ENCODE measurements at regions not wholly inside any gene's neighbourhood (a gene's known extent, or its start where the extent isn't known, plus 50 kb on each side); places are given as distances from the start of the nearest gene placed in this dataset.
"Not testable (repeated sequence)": the region's sequence is repeated elsewhere in the genome, so short reads cannot be mapped to it uniquely, and the experiment has no call there.

DNA sequence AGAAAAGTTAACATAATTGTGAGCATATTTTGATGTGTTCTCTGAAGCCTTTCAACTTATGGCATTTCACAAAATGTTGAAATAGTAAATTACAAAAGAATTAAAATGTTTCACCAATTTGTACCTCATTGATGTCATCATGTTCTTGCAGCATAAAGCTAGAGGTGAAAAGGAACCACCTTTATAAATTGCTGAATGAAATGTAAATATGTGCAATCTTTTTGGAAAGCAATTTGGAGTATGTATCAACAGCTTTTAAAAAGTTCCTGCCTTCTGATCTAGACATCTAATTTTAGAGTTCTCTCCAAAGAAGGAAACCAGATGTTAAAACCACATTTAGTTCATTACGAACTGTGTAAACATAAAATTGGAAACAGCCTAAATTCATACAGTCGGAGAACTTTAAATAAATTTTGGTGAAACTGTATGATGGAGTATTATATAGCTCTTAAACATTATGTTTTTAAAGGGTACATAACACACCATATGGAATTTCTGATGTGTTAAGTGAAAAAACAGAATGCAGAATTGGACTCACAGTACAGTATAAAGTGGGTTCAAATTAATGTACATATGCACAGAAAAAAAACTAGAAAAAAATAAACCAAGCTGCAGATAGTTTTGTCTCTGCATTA lies 311.2 kb upstream of the NAALADL2 start:
- DNase-seq: no peak

DNA sequence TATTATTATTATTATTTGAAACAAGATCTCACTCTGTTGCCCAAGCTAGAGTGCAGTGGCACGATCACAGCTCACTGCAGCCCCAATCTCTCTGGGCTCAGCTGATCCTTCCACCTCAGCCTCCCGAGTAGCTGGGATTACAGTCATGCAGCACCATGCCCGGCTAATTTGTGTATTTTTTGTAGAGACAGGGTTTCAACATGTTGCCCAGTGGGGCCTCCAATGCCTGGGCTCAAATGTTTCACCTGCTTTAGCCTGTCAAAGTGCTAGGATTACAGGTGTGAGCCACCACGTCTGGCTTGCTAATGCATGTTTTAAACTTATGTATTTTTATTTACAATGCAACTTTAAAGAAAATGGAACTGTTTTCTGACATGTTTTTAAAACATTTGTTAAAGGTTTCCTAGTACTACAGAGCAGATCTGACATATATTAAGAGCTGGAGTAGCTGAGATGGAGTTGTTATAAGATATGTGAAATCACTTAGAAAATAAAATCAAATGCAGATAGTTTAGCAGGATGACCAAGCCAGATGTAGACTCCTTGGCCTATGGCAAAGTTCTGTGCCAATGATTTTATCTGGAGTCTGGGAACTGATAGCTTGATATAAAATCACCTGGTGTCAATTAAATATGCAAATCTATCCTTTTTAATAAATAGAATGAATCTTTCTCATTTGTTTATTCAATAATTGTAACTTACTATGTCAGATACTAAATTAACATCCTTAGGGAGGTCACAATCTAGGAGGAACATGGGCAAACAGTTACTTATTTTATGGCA lies 310.1 kb upstream of the NAALADL2 start:
- no peak for DNase-seq

DNA sequence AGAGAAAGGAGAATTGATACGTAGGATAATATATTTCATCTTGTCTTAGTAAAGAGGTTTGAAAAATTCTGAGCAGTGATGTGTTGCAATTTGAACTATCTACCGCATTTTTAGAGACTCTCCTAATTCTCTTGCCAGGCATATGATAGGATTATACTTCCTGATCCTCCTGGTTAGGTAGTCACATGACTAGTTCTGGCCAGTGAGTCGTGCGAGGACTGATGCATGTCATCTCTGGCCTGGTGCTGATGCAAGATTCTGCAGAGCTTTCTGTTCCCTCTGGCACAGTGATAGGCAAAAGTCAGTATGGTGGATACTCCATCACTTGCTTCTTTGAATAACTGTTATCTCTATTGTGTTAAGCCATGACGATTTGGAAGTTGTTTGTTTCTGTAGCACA lies 277.6 kb upstream of the NAALADL2 start:
- no peak for DNase-seq

DNA sequence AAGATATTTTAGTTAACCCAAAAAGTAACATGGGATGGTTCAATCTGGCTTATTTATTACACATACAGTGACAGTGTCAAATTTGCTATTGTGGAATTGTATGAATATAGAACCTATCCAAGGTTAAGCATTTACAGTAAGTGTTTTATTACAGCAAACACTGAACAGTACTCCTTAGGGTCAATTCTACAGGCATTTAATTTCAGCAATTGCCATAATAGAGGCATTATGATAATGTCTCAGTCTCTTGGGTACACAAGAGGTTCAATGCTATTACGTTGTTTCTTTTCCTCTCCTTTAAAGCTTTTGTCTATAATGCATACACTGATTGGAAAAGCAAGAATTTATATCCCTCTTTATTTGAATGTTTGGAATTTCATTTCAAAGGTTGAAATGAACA lies 275.7 kb upstream of the NAALADL2 start:
- no peak for DNase-seq

DNA sequence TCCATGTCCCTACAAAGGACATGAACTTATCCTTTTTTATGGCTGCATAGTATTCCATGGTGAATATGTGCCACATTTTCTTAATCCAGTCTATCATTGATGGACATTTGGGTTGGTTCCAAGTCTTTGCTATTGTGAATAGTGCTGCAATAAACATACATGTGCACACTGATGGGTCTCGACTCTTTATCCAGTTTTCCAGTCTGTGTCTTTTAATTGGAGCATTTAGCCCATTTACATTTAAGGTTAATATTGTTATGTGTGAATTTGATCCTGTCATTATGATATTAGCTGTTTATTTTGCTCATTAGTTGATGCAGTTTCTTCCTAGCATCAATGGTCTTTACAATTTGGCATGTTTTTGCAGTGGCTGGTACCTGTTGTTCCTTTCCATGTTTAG lies 272.0 kb upstream of the NAALADL2 start:
- not testable (repeated sequence) for DNase-seq

DNA sequence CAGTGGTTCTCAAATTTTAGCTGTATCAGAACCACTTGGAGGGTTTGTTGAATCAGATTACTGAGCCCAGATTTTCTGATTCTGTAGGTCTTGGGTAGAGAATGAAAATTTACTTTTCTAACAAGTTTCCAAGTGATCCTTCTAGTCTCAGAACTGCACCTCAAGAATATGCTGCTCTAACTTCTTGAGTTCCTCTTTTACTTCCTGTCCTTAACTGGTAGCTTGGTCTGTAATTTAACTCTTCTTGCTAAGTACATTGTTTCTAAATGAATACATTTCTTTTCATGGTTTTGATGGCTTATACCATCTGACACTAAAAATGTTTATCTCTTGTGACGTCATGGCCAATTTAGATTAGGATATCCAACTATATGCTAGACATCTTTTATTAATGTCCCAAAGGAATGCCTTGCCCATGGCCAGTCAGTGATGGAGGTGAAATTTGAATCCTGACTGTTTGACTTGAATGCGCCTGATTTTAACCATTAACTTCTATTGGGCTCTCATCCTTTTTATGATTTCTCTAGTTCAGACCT lies 262.6 kb upstream of the NAALADL2 start:
- DNase-seq: no peak

DNA sequence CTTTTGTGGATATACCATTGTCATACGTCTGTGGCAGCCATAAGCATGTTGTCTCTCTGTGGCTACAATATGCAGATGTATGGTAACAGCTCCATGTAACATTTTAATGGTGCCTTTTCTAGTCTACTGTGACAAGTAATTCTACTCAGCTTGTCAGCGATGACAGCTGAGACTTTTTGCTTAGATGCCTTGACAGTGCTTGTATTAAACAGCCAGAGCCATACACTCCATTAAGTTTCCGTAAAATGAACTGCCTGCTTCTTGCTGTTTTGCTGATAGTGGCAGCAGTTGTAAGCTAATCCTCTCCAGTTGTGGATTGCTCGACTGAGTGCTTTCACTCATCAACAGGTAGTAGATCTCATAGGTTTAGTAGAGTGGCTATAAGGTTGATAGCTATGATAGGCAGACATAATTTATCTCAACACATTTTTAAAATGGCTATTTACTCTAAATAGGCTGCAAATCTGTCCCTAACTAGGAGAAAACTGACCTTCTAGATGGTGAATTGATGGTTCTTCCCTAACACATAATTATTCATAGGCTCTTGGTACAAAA lies 260.2 kb upstream of the NAALADL2 start:
- DNase-seq: no peak

DNA sequence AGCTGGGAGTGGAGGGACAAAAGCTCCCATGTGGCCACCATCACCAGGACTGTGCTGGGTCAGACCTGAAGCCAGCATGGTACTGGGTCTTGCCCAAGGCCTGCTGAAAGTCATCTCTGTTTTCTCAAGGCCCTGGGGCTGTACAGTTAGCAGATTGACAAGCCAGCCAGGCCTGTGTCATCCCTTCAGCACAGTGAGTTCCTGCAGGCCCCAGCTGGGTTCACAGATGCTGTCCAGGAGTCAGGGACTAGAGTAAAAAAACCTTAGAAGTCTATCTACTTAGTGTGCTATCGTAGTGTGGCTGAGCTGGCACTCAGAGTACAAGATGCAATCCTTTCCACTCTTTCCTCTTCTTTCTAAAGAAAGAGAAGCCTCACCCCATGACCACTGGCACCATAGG lies 246.0 kb upstream of the NAALADL2 start:
- DNase-seq: no peak

DNA sequence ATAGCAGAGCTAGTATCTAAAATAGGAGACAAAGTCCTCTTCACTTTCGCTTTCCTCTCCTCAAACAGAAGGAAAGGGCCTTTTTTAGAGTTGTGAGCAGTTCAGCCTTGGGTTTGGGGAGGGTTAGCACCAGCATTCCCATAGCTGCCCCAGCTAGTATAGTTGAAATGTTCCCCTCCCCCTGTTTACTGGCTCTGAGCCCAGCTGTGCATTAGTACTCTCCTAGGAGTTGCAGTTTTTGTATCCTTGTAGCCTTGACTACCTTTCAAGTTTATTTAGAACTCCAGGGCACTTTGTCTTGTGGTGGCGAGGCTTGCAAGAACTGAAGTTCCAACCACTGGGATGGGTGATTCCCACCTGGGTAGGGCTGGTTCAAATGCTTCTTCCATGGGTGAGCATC lies 245.1 kb upstream of the NAALADL2 start:
- no peak for DNase-seq

DNA sequence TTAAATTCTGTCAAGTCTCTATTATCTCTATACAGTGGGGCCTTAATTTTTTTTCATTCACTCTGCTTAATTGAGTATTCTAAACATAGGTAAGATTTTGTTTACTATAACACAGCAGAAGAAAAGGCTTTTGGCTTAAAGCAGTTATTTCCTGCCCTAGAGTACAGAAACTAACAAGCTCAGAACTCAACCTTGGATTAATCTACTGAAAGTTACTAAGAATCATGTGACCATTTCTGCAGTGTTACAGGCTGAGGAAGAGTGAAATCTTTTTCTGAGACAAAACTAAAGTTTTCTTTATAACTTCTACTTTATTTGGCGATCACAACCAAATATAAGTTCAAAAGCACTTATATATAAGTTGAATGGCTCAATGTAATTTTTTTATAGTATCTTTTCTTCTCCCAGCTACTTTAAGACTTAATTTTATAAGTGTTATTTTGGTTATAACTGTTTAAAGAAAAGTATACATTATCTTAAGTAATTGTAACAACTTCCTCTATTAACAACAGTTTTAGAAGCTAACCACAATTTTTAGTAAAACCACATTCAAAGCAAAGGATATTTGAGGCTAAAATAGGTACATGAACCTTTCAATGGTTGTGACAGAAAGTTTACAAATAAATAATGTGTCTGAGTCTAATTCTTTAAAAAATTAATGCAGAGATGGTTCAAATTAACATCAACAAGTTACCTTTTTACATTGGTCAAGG lies 240.6 kb upstream of the NAALADL2 start:
- no peak for DNase-seq

DNA sequence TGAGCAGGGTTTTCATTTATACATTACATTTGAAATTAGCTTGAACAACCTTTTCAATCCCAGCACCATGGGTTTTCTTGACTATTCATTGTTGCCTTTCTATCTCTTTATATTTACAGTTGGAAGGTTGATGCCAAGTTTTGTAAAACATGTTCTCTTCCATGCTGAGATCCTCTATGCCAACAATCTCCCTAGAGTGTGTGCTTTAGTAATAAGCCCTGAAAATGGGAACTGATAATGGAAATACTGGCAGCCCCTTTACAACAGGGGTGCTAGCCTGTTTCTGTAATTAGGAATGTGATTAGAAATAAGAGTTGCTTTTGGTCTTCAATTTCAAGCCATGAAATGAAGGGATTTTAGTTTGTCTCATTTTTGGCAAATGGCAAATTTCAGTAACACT lies 239.9 kb upstream of the NAALADL2 start:
- DNase-seq: no peak

DNA sequence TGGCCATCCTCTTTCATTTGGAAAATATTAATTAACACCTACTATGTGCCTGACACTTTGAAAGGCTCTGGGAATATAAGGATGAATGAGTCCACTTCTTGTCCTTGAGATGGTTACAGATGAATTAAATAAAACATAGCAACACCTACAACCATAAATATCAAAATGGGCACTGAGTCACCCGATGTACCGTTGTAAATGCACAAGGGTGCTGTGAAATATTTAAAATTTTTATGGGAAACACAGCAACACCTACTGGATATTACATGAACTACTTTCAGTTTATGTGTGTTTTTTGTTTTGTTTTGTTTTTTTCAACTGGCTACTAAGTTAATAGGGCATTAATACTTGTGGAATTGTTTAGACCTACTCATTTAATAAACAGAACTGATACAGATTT lies 239.0 kb upstream of the NAALADL2 start:
- DNase-seq: peak; percentile 11

DNA sequence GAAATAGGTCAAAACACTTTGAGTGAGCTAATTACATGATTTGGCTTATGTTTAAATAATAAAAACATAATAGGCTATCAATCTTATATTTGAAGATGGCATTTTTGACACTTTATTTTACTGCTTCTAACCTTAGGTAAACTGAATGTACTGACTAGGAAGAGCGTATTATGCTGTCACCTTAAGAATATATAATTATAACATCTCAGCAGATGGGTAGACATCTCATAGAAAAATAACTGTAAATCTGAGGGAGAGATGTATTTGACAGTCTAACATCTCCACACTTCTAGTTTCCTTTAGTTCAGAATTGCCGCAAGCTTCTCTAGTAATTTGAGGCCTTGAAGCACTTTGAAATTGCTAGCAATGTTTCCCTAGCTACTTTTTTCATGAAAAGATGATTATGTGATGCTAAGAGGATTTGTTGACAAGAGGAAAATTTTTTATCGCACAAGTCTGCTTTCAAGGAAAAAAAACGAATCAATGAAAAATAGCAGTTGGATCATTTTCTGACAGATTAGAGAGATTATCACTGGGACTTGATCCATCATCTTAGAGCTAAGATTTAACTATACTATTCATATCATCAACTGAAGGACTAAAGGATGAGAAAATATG lies 238.2 kb upstream of the NAALADL2 start:
- DNase-seq: no peak

DNA sequence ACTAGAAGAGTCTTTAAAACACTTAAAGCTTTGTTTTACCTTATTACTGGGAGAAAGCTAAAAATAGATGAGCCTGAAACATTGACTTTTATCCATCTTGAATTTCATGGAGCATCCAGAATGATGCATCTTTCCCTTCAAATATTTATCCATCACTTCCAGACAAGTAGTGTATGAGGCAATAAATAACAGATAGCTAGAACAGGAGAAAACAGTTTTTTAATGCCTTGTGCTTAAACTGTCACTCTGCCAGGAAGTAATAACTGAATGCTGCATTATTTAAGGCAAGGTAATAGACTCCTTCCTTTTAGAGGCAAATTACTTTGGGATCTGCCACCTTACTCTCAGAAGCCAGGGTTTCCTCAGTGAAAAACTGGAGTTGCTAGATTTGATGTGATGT lies 225.8 kb upstream of the NAALADL2 start:
- DNase-seq: no peak

DNA sequence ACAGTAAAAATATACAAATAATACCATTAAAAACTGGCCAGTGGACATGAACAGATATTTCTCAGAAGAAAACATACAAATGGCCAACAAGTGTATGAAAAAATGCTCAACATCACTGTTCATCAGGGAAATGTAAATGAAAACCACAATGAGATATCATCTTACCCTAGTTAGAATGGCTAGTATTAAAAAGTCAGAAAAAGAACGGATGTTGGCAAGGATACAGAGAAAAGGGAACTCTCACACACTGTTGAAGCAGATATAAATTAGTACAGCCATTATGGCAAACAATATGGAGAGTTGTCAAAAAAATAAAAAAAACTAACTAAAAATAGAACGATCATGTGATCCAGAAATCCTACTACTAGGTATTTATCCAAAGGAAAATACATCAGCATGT lies 222.7 kb upstream of the NAALADL2 start:
- peak; percentile 2 for DNase-seq

DNA sequence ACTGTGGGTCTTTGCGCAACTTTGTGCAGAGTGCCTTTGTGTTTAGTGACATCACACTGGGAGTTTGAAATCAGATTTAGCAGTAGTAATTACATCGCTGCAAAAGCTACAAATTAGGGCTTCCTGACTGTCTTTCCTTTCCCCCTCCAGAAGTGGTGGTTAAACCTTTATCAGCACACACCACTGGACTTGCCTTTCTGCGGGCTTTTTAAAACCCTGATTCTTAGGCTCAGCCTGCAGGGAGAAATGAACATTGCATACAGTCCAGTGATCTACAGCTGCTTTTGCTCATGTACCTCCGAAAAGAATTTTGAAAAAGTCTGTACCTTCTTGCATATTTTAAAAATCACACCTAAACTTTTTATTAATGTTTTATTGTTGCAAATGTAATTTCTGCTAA lies 219.7 kb upstream of the NAALADL2 start:
- DNase-seq: peak; percentile 20

DNA sequence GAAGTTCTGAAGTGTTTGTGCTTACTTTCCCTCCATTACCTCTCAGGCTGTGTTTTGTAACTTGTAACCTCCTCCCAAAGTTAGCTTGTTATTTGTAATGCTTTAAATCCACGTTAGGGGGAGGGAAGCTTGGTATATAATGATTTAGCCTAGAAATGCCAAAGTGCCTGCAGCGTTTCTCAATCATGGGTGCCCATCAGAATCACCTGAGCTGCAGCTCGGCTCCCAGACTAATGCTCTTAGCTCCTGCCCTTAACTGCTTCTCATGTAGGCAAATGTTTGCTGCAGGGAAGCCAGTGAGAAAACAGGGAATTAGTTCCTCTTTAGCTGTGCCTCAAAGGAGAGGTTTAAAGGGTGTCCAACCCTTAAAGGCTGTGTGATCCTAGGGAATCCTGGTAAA lies 219.2 kb upstream of the NAALADL2 start:
- DNase-seq: no peak

DNA sequence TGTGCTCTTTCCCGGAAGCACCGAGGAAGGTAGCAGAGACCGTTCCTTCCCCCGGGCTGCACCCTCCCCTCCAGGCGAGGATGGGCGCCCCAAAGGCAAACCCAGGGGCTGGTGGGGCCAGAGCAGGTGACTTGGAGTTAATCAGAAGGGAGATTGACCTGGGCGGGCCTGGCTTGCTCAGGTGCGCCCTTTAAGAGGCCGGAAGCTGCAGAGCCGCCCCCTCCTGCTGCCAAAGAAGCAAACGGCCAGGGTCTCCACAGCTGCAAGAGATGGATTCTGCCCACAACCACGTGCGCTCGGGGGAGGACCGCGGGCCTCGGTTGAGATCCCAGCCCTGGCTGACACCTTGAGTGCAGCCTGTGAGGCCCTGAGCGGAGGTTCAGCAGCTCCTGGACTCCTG lies 218.2 kb upstream of the NAALADL2 start:
- DNase-seq: no peak

DNA sequence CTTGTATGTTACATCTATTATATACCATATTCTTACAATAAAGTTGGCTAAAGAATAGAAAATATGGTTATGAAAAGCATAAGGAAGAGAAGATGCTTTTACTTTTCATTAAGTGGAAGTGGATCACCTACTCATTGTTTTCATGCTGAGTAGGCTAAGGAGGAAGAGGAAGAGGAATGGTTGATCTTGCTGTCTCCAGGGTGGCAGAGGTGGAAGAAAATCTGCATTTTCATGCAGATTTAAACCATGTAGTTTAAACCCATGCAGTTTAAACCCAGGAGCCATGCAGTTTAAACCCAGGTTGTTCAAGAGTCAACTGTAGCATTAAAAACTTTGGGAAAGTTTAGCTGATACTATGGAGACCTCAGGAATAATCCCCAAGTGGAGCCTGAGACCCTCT lies 214.8 kb upstream of the NAALADL2 start:
- DNase-seq: no peak

DNA sequence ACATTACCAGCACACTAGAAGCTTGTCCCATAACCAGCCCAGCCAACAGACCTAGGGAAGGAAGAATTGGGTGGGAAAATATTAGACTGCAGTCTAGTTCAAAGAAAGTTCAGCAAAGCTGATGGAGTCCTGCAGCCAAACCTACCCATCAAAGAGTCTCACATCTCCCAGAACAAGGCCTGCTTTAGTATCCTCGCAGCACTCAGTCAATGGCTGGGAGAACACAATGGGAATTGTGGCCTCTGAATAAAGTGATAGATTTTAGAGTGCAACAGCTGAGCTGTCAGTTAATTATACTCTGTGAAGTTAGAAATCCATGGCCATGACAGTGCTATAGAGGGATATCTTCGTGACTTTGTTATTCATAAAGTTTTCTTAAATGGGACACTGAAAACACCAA lies 207.2 kb upstream of the NAALADL2 start:
- no peak for DNase-seq

DNA sequence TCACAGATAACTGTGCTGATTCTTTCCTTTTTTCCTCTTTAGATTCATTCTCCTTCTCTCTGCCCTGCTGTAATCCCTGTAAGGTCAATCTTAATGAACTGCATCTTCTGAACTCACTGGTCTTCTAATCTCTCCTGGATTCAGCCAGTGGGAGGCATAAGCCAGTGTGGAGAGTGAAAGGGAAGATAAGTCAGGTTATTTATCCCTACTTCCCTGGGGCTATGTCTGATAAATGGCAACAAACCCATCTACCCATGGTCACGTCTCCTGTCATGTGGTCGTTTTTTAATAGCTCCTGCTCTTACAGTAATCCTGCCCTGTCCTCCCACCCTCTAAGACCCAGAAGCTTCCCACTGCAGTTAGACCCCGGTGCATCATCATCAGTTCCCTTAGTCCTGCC lies 199.6 kb upstream of the NAALADL2 start:
- DNase-seq: no peak

DNA sequence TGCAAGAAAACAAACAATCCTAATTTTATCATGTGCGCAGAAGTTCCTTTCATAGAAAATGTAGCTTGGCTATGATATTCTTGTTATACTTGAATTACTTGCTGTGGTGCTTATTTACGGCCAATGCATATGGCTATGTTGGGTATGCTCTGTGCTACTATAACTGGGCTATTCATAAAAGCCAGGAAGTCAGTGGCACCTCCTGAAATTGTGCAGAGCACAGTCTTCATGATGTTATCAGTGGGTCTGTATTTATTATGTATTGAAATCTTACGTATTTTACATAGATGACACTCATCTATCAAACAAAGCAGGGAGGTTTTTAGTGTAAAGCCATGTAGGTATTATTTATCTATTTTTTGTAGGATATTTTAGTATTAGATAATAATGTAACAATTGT lies 196.5 kb upstream of the NAALADL2 start:
- no peak for DNase-seq

DNA sequence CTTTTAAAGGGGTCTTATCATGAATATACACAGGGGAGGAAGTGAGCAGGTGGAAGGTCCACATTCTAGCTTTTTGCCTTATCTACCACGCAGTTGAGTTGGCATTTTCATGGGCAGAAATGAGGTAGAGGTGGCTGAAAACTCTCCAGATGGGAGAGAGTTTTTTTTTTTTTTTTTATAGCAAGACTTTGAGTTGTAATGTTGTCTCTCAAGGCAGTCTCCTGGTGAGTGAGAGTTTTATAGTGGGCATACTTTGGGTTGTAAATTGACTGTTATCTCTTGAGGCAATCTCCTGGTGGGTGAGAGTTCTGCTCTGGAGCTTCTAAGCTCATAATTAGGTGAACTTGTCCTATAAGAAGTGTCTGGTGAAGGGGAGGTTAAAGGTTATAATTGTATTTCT lies 191.7 kb upstream of the NAALADL2 start:
- DNase-seq: no peak

All from hematopoietic multipotent progenitor cell treated with erythropoietin and hydrocortisone succinate and interleukin-3 and kit ligand, for 8 days (in vitro differentiated cells).